SK-N-SH treated with all-trans-retinoic acid at 6 μM for 48 hours (cell line): ENCODE measurements at regions not wholly inside any gene's neighbourhood (a gene's known extent, or its start where the extent isn't known, plus 50 kb on each side); places are given as distances from the start of the nearest gene placed in this dataset.

Source experiments
- ARNTL ChIP-seq: fragments of 450-650 bp; formaldehyde crosslinking; IDR thresholded peaks from 2 replicates; pipeline ENCODE4 v1.5.0; 2020; ENCODE audit warnings: low read depth, mild to moderate bottlenecking, moderate library complexity, borderline replicate concordance
- BACH2 ChIP-seq: fragments of 250-450 bp; sonication (Bioruptor Pico); IDR thresholded peaks from 2 replicates; pipeline ENCODE4 v1.9.0; 2021; ENCODE audit warnings: mild to moderate bottlenecking, borderline replicate concordance
- ISL1 ChIP-seq: fragments of 250-450 bp; sonication (Bioruptor Pico); IDR thresholded peaks from 2 replicates; pipeline ENCODE4 v2.1.2; 2022; ENCODE audit warnings: mild to moderate bottlenecking, moderate library complexity
- PATZ1 ChIP-seq: fragments of 250-450 bp; sonication (Bioruptor Pico); IDR thresholded peaks from 2 replicates; pipeline ENCODE4 v1.8.0; 2020; ENCODE audit warnings: mild to moderate bottlenecking, moderate library complexity, borderline replicate concordance
- RARB ChIP-seq: fragments of 250-450 bp; sonication (Bioruptor Pico); IDR thresholded peaks from 2 replicates; pipeline ENCODE4 v1.8.0; 2021; ENCODE audit warnings: mild to moderate bottlenecking, moderate library complexity
- SNAI2 ChIP-seq: fragments of 250-450 bp; sonication (Bioruptor Pico); IDR thresholded peaks from 2 replicates; pipeline ENCODE4 v1.5.0; 2020; ENCODE audit warnings: mild to moderate bottlenecking, moderate library complexity
- ZFP30 ChIP-seq: fragments of 450-650 bp; formaldehyde crosslinking; IDR thresholded peaks from 2 replicates; pipeline ENCODE4 v1.5.0; 2022; ENCODE audit warnings: mild to moderate bottlenecking, moderate library complexity
- ZNF70 ChIP-seq: fragments of 450-650 bp; formaldehyde crosslinking; IDR thresholded peaks from 2 replicates; pipeline ENCODE4 v1.5.0; 2020; ENCODE audit warnings: mild to moderate bottlenecking, moderate library complexity

GRCh38 chr13:89856512-89856911, 1491.0 kb upstream of the MIR17HG start:
- TF ChIP-seq BACH2 (CRISPR knock-in tag): no peak
- no peak for TF ChIP-seq ZNF70 (CRISPR knock-in tag)
- TF ChIP-seq ISL1 (CRISPR knock-in tag): peak; percentile 94
- TF ChIP-seq RARB (CRISPR knock-in tag): no peak
- no peak for TF ChIP-seq ZFP30 (CRISPR knock-in tag)
- TF ChIP-seq SNAI2: no peak
- TF ChIP-seq PATZ1: peak; percentile 50; the same call in 1 of the 2 replicates
- TF ChIP-seq ARNTL (CRISPR knock-in tag): no peak
